IMR-90 (cell line): ENCODE measurements at regions not wholly inside any gene's neighbourhood (a gene's known extent, or its start where the extent isn't known, plus 50 kb on each side); places are given as distances from the start of the nearest gene placed in this dataset.

ENCODE experiments used
- ATAC-seq: fragments of 200-7000 bp; cut with Tn5 transposase; 2 replicates; pipeline ENCODE4 v1.9.1; 2020; ENCODE audit warnings: low read depth, mild to moderate bottlenecking, moderate library complexity
- BruUV-seq: library from RNA; stranded (reverse); fragments of 400-500 nt; replicated peaks from 2 replicates; lab custom pipeline; 2021; lab: Mats Ljungman, UMichigan
- CTCF ChIA-PET: fragments of 300-600 bp; formaldehyde crosslinking; extraction: SDS; loops from one replicate; lab custom pipeline; 2021; ENCODE audit warnings: antibody characterized with exemption; lab: Yijun Ruan, JAX
- POLR2A ChIA-PET: fragments of 300-600 bp; sonication (Branson Sonifier 250); formaldehyde crosslinking; loops from one replicate; lab custom pipeline; 2022; ENCODE audit warnings: antibody characterized with exemption; ENCODE audit not compliant: unreplicated experiment; lab: Charles Lee
- DNase-seq: peaks from one replicate; pipeline ENCODE4 v3.0.0; 2013
- H2AFZ ChIP-seq: replicated peaks from 2 replicates; pipeline ENCODE3; 2013; ENCODE audit warnings: low read length, mild to moderate bottlenecking; ENCODE audit not compliant: poor library complexity
- H2AK5ac ChIP-seq: 2 replicates; pipeline ENCODE4 v1.6.1; 2013; ENCODE audit warnings: low read depth, low read length, inconsistent platforms
- H2AK9ac ChIP-seq: replicated peaks from 2 replicates; pipeline ENCODE3; 2013; ENCODE audit warnings: mild to moderate bottlenecking, low read depth, low read length, moderate library complexity; ENCODE audit not compliant: poor library complexity
- H2BK120ac ChIP-seq: 2 replicates; pipeline ENCODE4 v1.6.1; 2013; ENCODE audit warnings: low read depth, low read length, inconsistent platforms
- H2BK15ac ChIP-seq: 3 replicates; pipeline ENCODE4 v1.6.1; 2013; ENCODE audit warnings: low read depth, low read length, inconsistent platforms
- H2BK20ac ChIP-seq: 2 replicates; pipeline ENCODE4 v1.6.1; 2013; ENCODE audit warnings: low read depth, mild to moderate bottlenecking, inconsistent platforms, low read length, moderate library complexity
- H2BK5ac ChIP-seq: 2 replicates; pipeline ENCODE4 v1.6.1; 2013; ENCODE audit warnings: mild to moderate bottlenecking, low read depth, low read length, inconsistent platforms; ENCODE audit not compliant: poor library complexity, severe bottlenecking
- H3K14ac ChIP-seq: replicated peaks from 2 replicates; pipeline ENCODE4 v1.6.1; 2013; ENCODE audit warnings: low read depth, low read length, inconsistent platforms
- H3K18ac ChIP-seq: 2 replicates; pipeline ENCODE4 v1.6.1; 2013; ENCODE audit warnings: low read depth, low read length, control low read depth
- H3K23ac ChIP-seq: 2 replicates; pipeline ENCODE4 v1.6.1; 2013; ENCODE audit warnings: low read depth, low read length, inconsistent platforms
- H3K27ac ChIP-seq: 2 replicates; pipeline ENCODE4 v1.5.1; 2013; ENCODE audit warnings: mild to moderate bottlenecking, control low read depth, low read length; ENCODE audit not compliant: insufficient read depth
- H3K27me3 ChIP-seq: 2 replicates; pipeline ENCODE4 v1.6.1; 2013; ENCODE audit warnings: low read length; ENCODE audit not compliant: control insufficient read depth, insufficient read depth
- H3K36me3 ChIP-seq: 2 replicates; pipeline ENCODE4 v1.6.1; 2013; ENCODE audit warnings: low read length, mixed read lengths; ENCODE audit not compliant: control insufficient read depth, insufficient read depth
- H3K4ac ChIP-seq: 2 replicates; pipeline ENCODE4 v1.6.1; 2013; ENCODE audit warnings: low read depth, low read length, inconsistent platforms
- H3K4me1 ChIP-seq: 2 replicates; pipeline ENCODE4 v1.6.1; 2013; ENCODE audit warnings: low read length, mixed read lengths; ENCODE audit not compliant: control insufficient read depth, insufficient read depth
- H3K4me2 ChIP-seq: 2 replicates; pipeline ENCODE4 v1.6.1; 2013; ENCODE audit warnings: low read depth, mild to moderate bottlenecking, control low read depth, low read length, moderate library complexity
- H3K4me3 ChIP-seq: 2 replicates; pipeline ENCODE4 v1.5.1; 2013; ENCODE audit warnings: low read depth, mild to moderate bottlenecking, control low read depth, low read length, moderate library complexity; ENCODE audit not compliant: insufficient read depth
- H3K56ac ChIP-seq: 2 replicates; pipeline ENCODE4 v1.6.1; 2013; ENCODE audit warnings: low read length, inconsistent platforms; ENCODE audit not compliant: insufficient read depth; ENCODE audit errors: extremely low read depth
- H3K79me1 ChIP-seq, 2 experiments: 2 replicates each; pipeline ENCODE4 v1.6.1; 2013; ENCODE audit warnings: low read length in 2 of 2, inconsistent platforms in 1 of 2, low read depth in 1 of 2
- H3K9ac ChIP-seq: 2 replicates; pipeline ENCODE4 v1.6.1; 2013; ENCODE audit warnings: low read depth, low read length, control low read depth
- H3K9me1 ChIP-seq: 2 replicates; pipeline ENCODE4 v1.6.1; 2013; ENCODE audit warnings: low read length, inconsistent platforms; ENCODE audit not compliant: insufficient read depth
- H3K9me3 ChIP-seq: 2 replicates; pipeline ENCODE4 v1.6.1; 2013; ENCODE audit warnings: low read length; ENCODE audit not compliant: control insufficient read depth, insufficient read depth
- H4K20me1 ChIP-seq: 2 replicates; pipeline ENCODE4 v1.6.1; 2013; ENCODE audit warnings: low read length, inconsistent platforms; ENCODE audit not compliant: insufficient read depth
- H4K5ac ChIP-seq: 2 replicates; pipeline ENCODE4 v1.6.1; 2013; ENCODE audit warnings: mild to moderate bottlenecking, low read depth, low read length, control low read depth
- H4K8ac ChIP-seq, 2 experiments: 2 replicates each; pipeline ENCODE4 v1.6.1; 2013; ENCODE audit warnings: low read depth in 2 of 2, low read length in 2 of 2, control low read depth in 1 of 2, inconsistent platforms in 1 of 2
- H4K91ac ChIP-seq: 2 replicates; pipeline ENCODE4 v1.6.1; 2013; ENCODE audit warnings: low read depth, low read length, inconsistent platforms; ENCODE audit not compliant: insufficient read depth
- FOS ChIP-seq: fragments of 150-350 bp; IDR thresholded peaks from 2 replicates; pipeline ENCODE4 v1.6.1; 2016; ENCODE audit warnings: low read depth, low read length
- MXI1 ChIP-seq: IDR thresholded peaks from 2 replicates; pipeline ENCODE4 v1.6.1; 2012; ENCODE audit warnings: low read depth, mild to moderate bottlenecking, low read length, moderate library complexity, borderline replicate concordance
- RFX5 ChIP-seq: IDR thresholded peaks from 2 replicates; pipeline ENCODE4 v1.8.0; 2012; ENCODE audit warnings: low read depth, mild to moderate bottlenecking, low read length, moderate library complexity
- SMC3 ChIP-seq: fragments of 150-350 bp; IDR thresholded peaks from 2 replicates; pipeline ENCODE4 v1.6.1; 2016; ENCODE audit warnings: low read depth, mild to moderate bottlenecking, antibody characterized with exemption, low read length, moderate library complexity
- USF2 ChIP-seq: fragments of 150-350 bp; IDR thresholded peaks from 2 replicates; pipeline ENCODE4 v1.6.1; 2017; ENCODE audit warnings: mild to moderate bottlenecking, antibody characterized with exemption, low read length, low read depth
- WGBS, 2 experiments: methylation state at CpG; one replicate each; pipeline versions ENCODE4 v1.1.5 to v1.1.7; 2013; ENCODE audit warnings: missing lambda C conversion rate in 2 of 2; ENCODE audit not compliant: insufficient read length in 1 of 2; ENCODE audit errors: extremely low coverage in 2 of 2; 5-methylcytosine and 5-hydroxymethylcytosine counted together
- dilution Hi-C: fragments of 300-500 bp; cut with HindIII; formaldehyde crosslinking; loops from one replicate; pipeline ENCODE4 v1.14.3; 2018; ENCODE audit warnings: low sequenced_read_pairs; ENCODE audit not compliant: unreplicated experiment
- in situ Hi-C: fragments of 300-500 bp; cut with MboI; formaldehyde crosslinking; loops from 3 replicates; pipeline ENCODE4 v1.14.3; 2019; ENCODE audit warnings: low sequenced_read_pairs, inconsistent platforms, mixed read lengths
- intact Hi-C: fragments of 100-400 bp; cut with micrococcal nuclease; formaldehyde crosslinking; loops from 2 replicates; pipeline ENCODE4 v1.10.0; 2022

- TF ChIP-seq FOS = no peak
- no peak for TF ChIP-seq MXI1
- TF ChIP-seq SMC3 = no peak
- TF ChIP-seq RFX5 = no peak
- TF ChIP-seq USF2 = no peak
- intact Hi-C loops = no loop called here
These were observed 112.7 kb downstream of the SLC35B3 start for GRCh38 chr6:8322659-8323058.

More at GRCh38 chr6:8322659-8323058, 112.7 kb downstream of the SLC35B3 start:
- no CpG with 5 or more reads among the region's 6 CpGs for WGBS, 2 experiments
- dilution Hi-C loops (no loop called here), in situ Hi-C loops (no loop called here)
- POLR2A ChIA-PET = no interaction called here
- H3K14ac ChIP-seq = no peak overlapping the region
- no peak overlapping the region for H4K91ac ChIP-seq
- no peak overlapping the region for H2AK5ac ChIP-seq
- H3K9me3 ChIP-seq = peaks cover 12% of the 10 kb centered on the region; the same call in 1 of the 2 replicates
- no peak overlapping the region for H2AFZ ChIP-seq
- no peak overlapping the region for H4K8ac ChIP-seq
- H3K4me3 ChIP-seq = no peak overlapping the region
- no peak overlapping the region for H2BK20ac ChIP-seq
- H2AK9ac ChIP-seq = no peak overlapping the region
- CTCF ChIA-PET = no interaction called here
- no peaks in the 10 kb centered on the region for H3K79me1 ChIP-seq
- no peak for DNase-seq
- no peaks in the 10 kb centered on the region for H3K9me1 ChIP-seq
- no peaks in the 10 kb centered on the region for H3K36me3 ChIP-seq
- H4K5ac ChIP-seq = no peak overlapping the region
- no peaks in the 10 kb centered on the region for H4K20me1 ChIP-seq
- H3K23ac ChIP-seq = no peak overlapping the region
- H3K56ac ChIP-seq = no peak overlapping the region
- H3K27ac ChIP-seq = no peak overlapping the region
- ATAC-seq = no peak
- H3K9ac ChIP-seq = no peak overlapping the region
- H3K27me3 ChIP-seq = no peaks in the 10 kb centered on the region
- BruUV-seq = no TSS peak
- no peak overlapping the region for H3K4me2 ChIP-seq
- no peaks in the 10 kb centered on the region for H3K4me1 ChIP-seq
- H2BK15ac ChIP-seq = no peak overlapping the region
- H2BK120ac ChIP-seq = no peak overlapping the region
- H3K4ac ChIP-seq = no peak overlapping the region
- H2BK5ac ChIP-seq = no peak overlapping the region
- no peak overlapping the region for H3K18ac ChIP-seq
